GM23338 (cell line): ENCODE measurements at regions not wholly inside any gene's neighbourhood (a gene's known extent, or its start where the extent isn't known, plus 50 kb on each side); places are given as distances from the start of the nearest gene placed in this dataset.

Experiments
- ATAC-seq: fragments of 200-7000 bp; cut with Tn5 transposase; 3 replicates; pipeline ENCODE4 v1.9.1; 2020
- DNase-seq: peaks from one replicate; pipeline ENCODE4 v3.0.0-alpha.2; 2015; ENCODE audit warnings: low spot score
- H2AFZ ChIP-seq: fragments of 200-600 bp; sonication (generic); 2 replicates; pipeline ENCODE4 v1.8.0; 2016; ENCODE audit warnings: antibody characterized with exemption, mild to moderate bottlenecking, moderate library complexity
- H3F3A ChIP-seq: fragments of 200-600 bp; sonication (generic); replicated peaks from 2 replicates; pipeline ENCODE4 v1.8.0; 2017; ENCODE audit warnings: antibody characterized with exemption, mixed run types, low read depth
- H3K27ac ChIP-seq: fragments of 200-600 bp; sonication (generic); 2 replicates; pipeline ENCODE4 v1.6.1; 2016; ENCODE audit warnings: low read depth
- H3K27me3 ChIP-seq: fragments of 200-600 bp; sonication (generic); 2 replicates; pipeline ENCODE4 v1.8.0; 2016; ENCODE audit warnings: mild to moderate bottlenecking, mixed run types, moderate library complexity; ENCODE audit not compliant: insufficient read depth
- H3K36me3 ChIP-seq: fragments of 200-600 bp; sonication (generic); 2 replicates; pipeline ENCODE4 v1.8.0; 2016; ENCODE audit warnings: mild to moderate bottlenecking; ENCODE audit not compliant: insufficient read depth
- H3K4me1 ChIP-seq: fragments of 200-600 bp; sonication (generic); 2 replicates; pipeline ENCODE4 v1.8.0; 2016; ENCODE audit warnings: mild to moderate bottlenecking, moderate library complexity; ENCODE audit not compliant: insufficient read depth
- H3K4me2 ChIP-seq: fragments of 200-600 bp; sonication (generic); 2 replicates; pipeline ENCODE4 v1.7.1; 2017; ENCODE audit warnings: mixed run types
- H3K4me3 ChIP-seq: fragments of 200-600 bp; sonication (generic); 2 replicates; pipeline ENCODE4 v1.6.1; 2016; ENCODE audit warnings: mixed run types
- H3K79me2 ChIP-seq: fragments of 200-600 bp; sonication (generic); replicated peaks from 2 replicates; pipeline ENCODE4 v1.8.0; 2017; ENCODE audit warnings: mild to moderate bottlenecking; ENCODE audit not compliant: insufficient read depth
- H3K9me2 ChIP-seq: fragments of 200-600 bp; sonication (generic); 2 replicates; pipeline ENCODE4 v1.8.0; 2017; ENCODE audit not compliant: insufficient read depth
- H4K20me1 ChIP-seq: fragments of 200-600 bp; sonication (generic); replicated peaks from 2 replicates; pipeline ENCODE4 v1.8.0; 2017; ENCODE audit warnings: mild to moderate bottlenecking; ENCODE audit not compliant: insufficient read depth
- H3K27ac Mint-ChIP-seq: 2 replicates; pipeline ENCODE4 v1.8.0; 2020; ENCODE audit warnings: inconsistent platforms, mild to moderate bottlenecking, moderate library complexity, mixed read lengths
- H3K27me3 Mint-ChIP-seq: 3 replicates; pipeline ENCODE4 v1.8.0; 2022; ENCODE audit warnings: low read depth, mild to moderate bottlenecking, moderate library complexity, mixed read lengths, inconsistent platforms; ENCODE audit not compliant: insufficient read depth, poor library complexity
- H3K36me3 Mint-ChIP-seq: 3 replicates; pipeline ENCODE4 v1.8.0; 2021; ENCODE audit warnings: low read depth, mild to moderate bottlenecking, inconsistent platforms, moderate library complexity, mixed read lengths
- H3K4me1 Mint-ChIP-seq: 3 replicates; pipeline ENCODE4 v1.8.0; 2020; ENCODE audit warnings: mild to moderate bottlenecking, inconsistent platforms, mixed read lengths
- H3K4me3 Mint-ChIP-seq: 3 replicates; pipeline ENCODE4 v1.8.0; 2021; ENCODE audit warnings: moderate library complexity, mild to moderate bottlenecking, inconsistent platforms, mixed read lengths
- H3K9me3 Mint-ChIP-seq: 3 replicates; pipeline ENCODE4 v1.8.0; 2020; ENCODE audit warnings: moderate library complexity, mild to moderate bottlenecking, inconsistent platforms, mixed read lengths
- CREB1 ChIP-seq: fragments of 250-450 bp; sonication (Bioruptor Pico); IDR thresholded peaks from 2 replicates; pipeline ENCODE4 v1.5.0; 2020; ENCODE audit warnings: low read depth, mild to moderate bottlenecking, moderate library complexity
- CTCF ChIP-seq, 2 experiments: fragments of 200-600 bp in 1 of 2; sonication (generic) in 1 of 2; conservative IDR thresholded peaks; 2 replicates each; pipeline versions ENCODE4 v1.5.1 to v1.6.1; 2016 to 2017; ENCODE audit warnings: antibody characterized with exemption in 2 of 2, low read depth in 2 of 2, mild to moderate bottlenecking in 2 of 2, moderate library complexity in 1 of 2
- ETS1 ChIP-seq: IDR thresholded peaks from 2 replicates; pipeline ENCODE4 v1.6.1; 2016; ENCODE audit warnings: antibody characterized with exemption
- EZH2 ChIP-seq: fragments of 200-600 bp; sonication (generic); IDR thresholded peaks from one replicate; pipeline ENCODE4 v1.8.0; 2017; ENCODE audit warnings: antibody characterized with exemption, mild to moderate bottlenecking, low read depth; ENCODE audit not compliant: unreplicated experiment
- EZH2phosphoT487 ChIP-seq: fragments of 200-600 bp; sonication (generic); IDR thresholded peaks from one replicate; pipeline ENCODE4 v1.8.1; 2018; ENCODE audit warnings: antibody characterized with exemption; ENCODE audit not compliant: unreplicated experiment
- JUNB ChIP-seq: IDR thresholded peaks from one replicate; pipeline ENCODE4 v1.6.1; 2016; ENCODE audit warnings: antibody characterized with exemption; ENCODE audit not compliant: unreplicated experiment
- NANOG ChIP-seq: IDR thresholded peaks from 2 replicates; pipeline ENCODE4 v1.6.1; 2016; ENCODE audit warnings: antibody characterized with exemption, borderline replicate concordance
- POLR2AphosphoS5 ChIP-seq: IDR thresholded peaks from 2 replicates; pipeline ENCODE4 v1.6.1; 2016; ENCODE audit warnings: antibody characterized with exemption, low read depth
- REST ChIP-seq: IDR thresholded peaks from one replicate; pipeline ENCODE4 v1.6.1; 2018; ENCODE audit warnings: antibody characterized with exemption; ENCODE audit not compliant: unreplicated experiment
- STAT1 ChIP-seq: IDR thresholded peaks from one replicate; pipeline ENCODE4 v1.6.1; 2016; ENCODE audit warnings: antibody characterized with exemption; ENCODE audit not compliant: unreplicated experiment
- ZNF114 ChIP-seq: fragments of 250-450 bp; sonication (Bioruptor Pico); IDR thresholded peaks from 2 replicates; pipeline ENCODE4 v1.5.0; 2020; ENCODE audit warnings: mild to moderate bottlenecking, moderate library complexity
- ZNF331 ChIP-seq: fragments of 250-450 bp; sonication (Bioruptor Pico); IDR thresholded peaks from 2 replicates; pipeline ENCODE4 v1.5.0; 2020; ENCODE audit warnings: low read depth, mild to moderate bottlenecking, moderate library complexity
- ZNF462 ChIP-seq: fragments of 250-450 bp; sonication (Bioruptor Pico); IDR thresholded peaks from 2 replicates; pipeline ENCODE4 v1.5.0; 2020; ENCODE audit warnings: mild to moderate bottlenecking, moderate library complexity

- Histone ChIP-seq H3K27ac (no peak overlapping the region), H3K36me3 (no peaks in the 10 kb centered on the region), H4K20me1 (no peaks in the 10 kb centered on the region), H3K4me3 (no peak overlapping the region), H3F3A (no peaks in the 10 kb centered on the region), H3K79me2 (no peaks in the 10 kb centered on the region), H3K4me1 (peaks cover 10% of the 10 kb centered on the region), H3K4me2 (no peak overlapping the region), H2AFZ (no peak overlapping the region), H3K9me2 (no peaks in the 10 kb centered on the region), H3K27me3 (no peaks in the 10 kb centered on the region)
- no peak overlapping the region for H3K4me3 Mint-ChIP-seq
- DNase-seq (no peak), ATAC-seq (no peak)
- peak overlapping the region; percentile 36; the same call in 1 of the 2 replicates for H3K27ac Mint-ChIP-seq
- peaks cover 9% of the 10 kb centered on the region for H3K4me1 Mint-ChIP-seq
- no peaks in the 10 kb centered on the region for H3K27me3 Mint-ChIP-seq
- no peak for TF ChIP-seq JUNB
- TF ChIP-seq ZNF331 (CRISPR knock-in tag) = no peak
- no peak for TF ChIP-seq STAT1
- no peak for TF ChIP-seq ETS1
- no peak for TF ChIP-seq REST
- TF ChIP-seq ZNF114 (CRISPR knock-in tag) = no peak
- no peak for TF ChIP-seq EZH2phosphoT487
- no peak for TF ChIP-seq EZH2
- TF ChIP-seq ZNF462 (CRISPR knock-in tag) = no peak
- TF ChIP-seq POLR2AphosphoS5 = no peak
- no peak for TF ChIP-seq CREB1 (CRISPR knock-in tag)
- TF ChIP-seq CTCF (conservative IDR thresholded peaks at IDR 0.05; ENCODE audit: low read depth in 2 of 2) = no peak
- no peak for TF ChIP-seq NANOG
- peaks cover 37% of the 10 kb centered on the region for H3K36me3 Mint-ChIP-seq
- peaks cover 15% of the 10 kb centered on the region for H3K9me3 Mint-ChIP-seq
Measured at GRCh38 chr3:76026379-76026778, 241.0 kb upstream of the ZNF717 start.
